ENCODE measurements at regions not wholly inside any gene's neighbourhood (a gene's known extent, or its start where the extent isn't known, plus 50 kb on each side); places are given as distances from the start of the nearest gene placed in this dataset.
"Not testable (repeated sequence)": the region's sequence is repeated elsewhere in the genome, so short reads cannot be mapped to it uniquely, and the experiment has no call there.

- DNase-seq (ENCODE audit: low read depth) = no peak
Measured at GRCh38 chr2:116918574-116918973, 895.9 kb upstream of the DDX18 start.

GRCh38 chr2:116922414-116922813 lies 892.1 kb upstream of the DDX18 start:
- DNase-seq (ENCODE audit: low read depth) = no peak

GRCh38 chr2:116924509-116924908 lies 890.0 kb upstream of the DDX18 start:
- no peak for DNase-seq (ENCODE audit: low read depth)

- peak; percentile 4 for DNase-seq (ENCODE audit: low read depth)
Measured at GRCh38 chr2:116935097-116935814, 879.2 kb upstream of the DDX18 start.

- no peak for DNase-seq (ENCODE audit: low read depth)
Measured at GRCh38 chr2:116948258-116948657, 866.2 kb upstream of the DDX18 start.

- DNase-seq (ENCODE audit: low read depth) = no peak
Measured at GRCh38 chr2:116949249-116949648, 865.2 kb upstream of the DDX18 start.

GRCh38 chr2:116952254-116952653 lies 862.2 kb upstream of the DDX18 start:
- DNase-seq (ENCODE audit: low read depth) = peak; percentile 21

GRCh38 chr2:116955646-116956045 lies 858.8 kb upstream of the DDX18 start:
- no peak for DNase-seq (ENCODE audit: low read depth)

GRCh38 chr2:116975608-116976007 lies 838.9 kb upstream of the DDX18 start:
- no peak for DNase-seq (ENCODE audit: low read depth)

GRCh38 chr2:116979916-116980764 lies 834.4 kb upstream of the DDX18 start:
- no peak for DNase-seq (ENCODE audit: low read depth)

- no peak for DNase-seq (ENCODE audit: low read depth)
Measured at GRCh38 chr2:116987447-116987846, 827.0 kb upstream of the DDX18 start.

GRCh38 chr2:116988303-116988702 lies 826.2 kb upstream of the DDX18 start:
- DNase-seq (ENCODE audit: low read depth) = peak; percentile 85

GRCh38 chr2:117019357-117019756 lies 795.1 kb upstream of the DDX18 start:
- no peak for DNase-seq (ENCODE audit: low read depth)

GRCh38 chr2:117027646-117028045 lies 786.8 kb upstream of the DDX18 start:
- no peak for DNase-seq (ENCODE audit: low read depth)

GRCh38 chr2:117028708-117029107 lies 785.8 kb upstream of the DDX18 start:
- not testable (repeated sequence) for DNase-seq (ENCODE audit: low read depth)

- no peak for DNase-seq (ENCODE audit: low read depth)
Measured at GRCh38 chr2:117055499-117056375, 758.8 kb upstream of the DDX18 start.

- DNase-seq (ENCODE audit: low read depth) = no peak
Measured at GRCh38 chr2:117056376-117056748, 758.1 kb upstream of the DDX18 start.

- DNase-seq (ENCODE audit: low read depth) = peak; percentile 23
Measured at GRCh38 chr2:117057016-117057415, 757.5 kb upstream of the DDX18 start.

- DNase-seq (ENCODE audit: low read depth) = peak; percentile 23
Measured at GRCh38 chr2:117058366-117058765, 756.1 kb upstream of the DDX18 start.

- no peak for DNase-seq (ENCODE audit: low read depth)
Measured at GRCh38 chr2:117064021-117064420, 750.5 kb upstream of the DDX18 start.

GRCh38 chr2:117065912-117066311 lies 748.6 kb upstream of the DDX18 start:
- DNase-seq (ENCODE audit: low read depth) = peak; percentile 61

- no peak for DNase-seq (ENCODE audit: low read depth)
Measured at GRCh38 chr2:117067900-117068299, 746.6 kb upstream of the DDX18 start.
